Prostate gland (tissue), 2 donors: ENCODE measurements at regions not wholly inside any gene's neighbourhood (a gene's known extent, or its start where the extent isn't known, plus 50 kb on each side); places are given as distances from the start of the nearest gene placed in this dataset.
A peak's percentile ranks its signal among the peaks of the same experiment; 100 is the strongest.

Experiments
- DNase-seq: peaks from one replicate; pipeline ENCODE4 v3.0.0-alpha.2; 2019; ENCODE audit warnings: low spot score
- H3K27ac ChIP-seq, 2 donors: fragments of 200-600 bp; sonication (generic); 2 replicates each; pipeline ENCODE4 v1.5.1; 2017 to 2019
- H3K27me3 ChIP-seq: fragments of 200-600 bp; sonication (generic); replicated peaks from 2 replicates; pipeline ENCODE4 v1.5.1; 2019; ENCODE audit not compliant: insufficient read depth
- H3K36me3 ChIP-seq, 2 donors: fragments of 200-600 bp; sonication (generic); 1 replicate in 1 of 2; 2 replicates in 1 of 2; pipeline versions ENCODE4 v1.5.1 to v1.8.1; 2017 to 2019
- H3K4me1 ChIP-seq: fragments of 200-600 bp; sonication (generic); replicated peaks from 2 replicates; pipeline ENCODE4 v1.5.1; 2019
- H3K4me3 ChIP-seq, 2 donors: fragments of 200-600 bp; sonication (generic); 2 replicates each; pipeline ENCODE4 v1.5.1; 2017 to 2019
- H3K9me3 ChIP-seq: fragments of 200-600 bp; sonication (generic); 2 replicates; pipeline ENCODE4 v1.5.1; 2017
- POLR2A ChIP-seq: fragments of 450-650 bp; IDR thresholded peaks from one replicate; pipeline ENCODE4 v1.6.1; 2016; ENCODE audit warnings: antibody characterized with exemption, mild to moderate bottlenecking
- POLR2AphosphoS5 ChIP-seq: sonication (generic); formaldehyde crosslinking; IDR thresholded peaks from one replicate; pipeline ENCODE4 v1.6.1; 2017; ENCODE audit warnings: antibody characterized with exemption
- WGBS: methylation state at CpG from one replicate; pipeline ENCODE4 v1.1.5; 2018; 5-methylcytosine and 5-hydroxymethylcytosine counted together
- intact Hi-C: fragments of 100-400 bp; cut with DNase I; formaldehyde crosslinking; loops from one replicate; pipeline ENCODE4 v1.14.2; 2022
- TF ChIP-seq, protein P1 (sequence below), 4 experiments: fragments of 200-600 bp in 2 of 4; fragments of 450-650 bp in 2 of 4; sonication (generic) in 2 of 4; IDR thresholded peaks; 1 replicate in 3 of 4; 2 replicates in 1 of 4; pipeline ENCODE4 v1.5.1; 2016 to 2019; ENCODE audit warnings: antibody characterized with exemption in 4 of 4, mild to moderate bottlenecking in 2 of 4, moderate library complexity in 2 of 4

DNA sequence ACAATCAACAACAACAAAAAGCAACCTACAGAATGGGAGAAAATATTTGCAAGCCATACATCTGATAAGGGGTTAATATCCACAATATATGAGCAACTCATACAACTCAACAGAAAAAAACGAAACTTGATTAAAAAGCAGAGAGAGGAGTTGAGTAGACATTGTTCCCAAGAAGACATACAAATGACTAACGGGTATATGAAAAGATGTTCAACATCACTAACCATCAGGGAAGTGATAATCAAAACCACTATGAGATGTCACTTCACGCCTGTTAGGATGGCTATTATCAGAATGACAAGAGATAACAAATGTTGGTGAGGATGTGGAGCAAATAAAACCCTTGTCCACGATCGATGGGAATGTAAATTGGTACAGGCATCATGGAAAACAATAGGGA, 145.9 kb downstream of the NRN1 start:
- no peaks in the 10 kb centered on the region for H3K36me3 ChIP-seq
- intact Hi-C loops, result no loop called here
- no peak overlapping the region for H3K27ac ChIP-seq
- no peak for DNase-seq
- H3K9me3 ChIP-seq, result no peaks in the 10 kb centered on the region
- TF ChIP-seq, protein P1, sequence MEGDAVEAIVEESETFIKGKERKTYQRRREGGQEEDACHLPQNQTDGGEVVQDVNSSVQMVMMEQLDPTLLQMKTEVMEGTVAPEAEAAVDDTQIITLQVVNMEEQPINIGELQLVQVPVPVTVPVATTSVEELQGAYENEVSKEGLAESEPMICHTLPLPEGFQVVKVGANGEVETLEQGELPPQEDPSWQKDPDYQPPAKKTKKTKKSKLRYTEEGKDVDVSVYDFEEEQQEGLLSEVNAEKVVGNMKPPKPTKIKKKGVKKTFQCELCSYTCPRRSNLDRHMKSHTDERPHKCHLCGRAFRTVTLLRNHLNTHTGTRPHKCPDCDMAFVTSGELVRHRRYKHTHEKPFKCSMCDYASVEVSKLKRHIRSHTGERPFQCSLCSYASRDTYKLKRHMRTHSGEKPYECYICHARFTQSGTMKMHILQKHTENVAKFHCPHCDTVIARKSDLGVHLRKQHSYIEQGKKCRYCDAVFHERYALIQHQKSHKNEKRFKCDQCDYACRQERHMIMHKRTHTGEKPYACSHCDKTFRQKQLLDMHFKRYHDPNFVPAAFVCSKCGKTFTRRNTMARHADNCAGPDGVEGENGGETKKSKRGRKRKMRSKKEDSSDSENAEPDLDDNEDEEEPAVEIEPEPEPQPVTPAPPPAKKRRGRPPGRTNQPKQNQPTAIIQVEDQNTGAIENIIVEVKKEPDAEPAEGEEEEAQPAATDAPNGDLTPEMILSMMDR (IDR thresholded peaks at IDR 0.05), result no peak
- TF ChIP-seq POLR2A (no peak), POLR2AphosphoS5 (no peak)
- H3K27me3 ChIP-seq, result no peaks in the 10 kb centered on the region
- 82% methylated on average over 5 of the region's 5 CpGs for WGBS
- H3K4me1 ChIP-seq, result no peaks in the 10 kb centered on the region
- no peak overlapping the region for H3K4me3 ChIP-seq

DNA sequence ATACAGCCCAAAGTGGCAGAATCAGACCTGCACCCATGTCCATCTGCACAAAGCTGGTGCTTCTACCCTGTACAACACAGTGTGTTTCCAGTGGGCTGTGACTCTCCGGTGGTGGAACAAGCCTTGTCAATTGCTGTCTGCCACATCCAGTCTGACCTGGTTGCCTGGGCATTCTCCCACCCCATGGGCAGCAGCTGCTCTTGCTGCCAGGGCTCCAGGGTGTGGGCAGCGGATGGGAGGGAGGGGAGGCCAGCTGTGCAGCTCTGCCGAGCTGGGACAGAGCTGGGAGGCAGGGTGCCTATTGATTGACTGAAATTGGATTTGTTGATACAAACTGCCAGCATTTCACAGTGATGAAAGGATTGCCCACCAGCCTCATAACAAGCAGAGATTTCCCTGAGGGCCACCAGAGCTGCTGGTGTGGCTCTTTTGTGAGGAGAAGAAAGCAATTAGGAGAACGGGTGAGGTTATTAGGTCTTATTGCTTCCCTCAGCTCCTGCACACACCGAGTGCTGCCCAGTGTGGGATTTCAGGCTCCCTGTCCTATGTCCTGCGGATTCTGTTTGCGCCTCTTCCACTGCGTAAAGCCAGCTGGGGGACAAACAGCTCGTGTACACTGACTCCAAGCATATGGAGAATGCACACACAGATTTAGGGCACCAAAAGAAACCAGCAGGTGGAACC, 150.8 kb downstream of the NRN1 start:
- H3K27ac ChIP-seq, result no peak overlapping the region
- H3K36me3 ChIP-seq, result no peaks in the 10 kb centered on the region
- no peak for DNase-seq
- no peaks in the 10 kb centered on the region for H3K4me1 ChIP-seq
- no peak overlapping the region for H3K4me3 ChIP-seq
- H3K27me3 ChIP-seq, result no peaks in the 10 kb centered on the region
- intact Hi-C loops, result no loop called here
- H3K9me3 ChIP-seq, result no peaks in the 10 kb centered on the region
- 62% methylated on average over 9 of the region's 9 CpGs for WGBS
- no peak for TF ChIP-seq POLR2AphosphoS5
- TF ChIP-seq POLR2A, result no peak
- TF ChIP-seq, protein P1 (IDR thresholded peaks at IDR 0.05), result no peak

DNA sequence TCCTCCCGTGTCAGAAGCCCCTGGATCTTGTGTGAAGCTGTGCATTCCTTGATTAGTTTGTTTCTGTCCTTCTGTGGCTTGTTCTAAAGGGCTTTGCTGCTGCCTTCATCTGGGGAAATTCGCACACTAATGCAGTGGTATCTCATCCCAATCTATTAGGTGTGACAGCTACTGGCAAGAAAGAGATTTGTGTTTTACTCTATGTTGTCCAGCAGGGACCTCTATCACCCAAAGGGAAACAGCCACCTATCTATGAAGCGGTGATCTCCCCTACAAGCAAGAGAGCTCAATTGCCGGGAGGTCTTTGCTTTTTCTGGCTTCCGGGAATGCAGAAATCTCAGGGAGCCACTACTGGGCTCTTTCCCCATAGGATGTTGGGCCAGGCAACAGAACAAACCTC, 151.8 kb downstream of the NRN1 start:
- Histone ChIP-seq H3K36me3 (no peaks in the 10 kb centered on the region), H3K4me3 (no peak overlapping the region), H3K9me3 (no peaks in the 10 kb centered on the region), H3K27me3 (no peaks in the 10 kb centered on the region), H3K4me1 (no peaks in the 10 kb centered on the region), H3K27ac (no peak overlapping the region)
- WGBS, result 76% methylated on average over 5 of the region's 5 CpGs
- intact Hi-C loops, result no loop called here
- DNase-seq, result no peak
- TF ChIP-seq POLR2A, result no peak
- TF ChIP-seq, protein P1 (IDR thresholded peaks at IDR 0.05), result no peak
- no peak for TF ChIP-seq POLR2AphosphoS5

DNA sequence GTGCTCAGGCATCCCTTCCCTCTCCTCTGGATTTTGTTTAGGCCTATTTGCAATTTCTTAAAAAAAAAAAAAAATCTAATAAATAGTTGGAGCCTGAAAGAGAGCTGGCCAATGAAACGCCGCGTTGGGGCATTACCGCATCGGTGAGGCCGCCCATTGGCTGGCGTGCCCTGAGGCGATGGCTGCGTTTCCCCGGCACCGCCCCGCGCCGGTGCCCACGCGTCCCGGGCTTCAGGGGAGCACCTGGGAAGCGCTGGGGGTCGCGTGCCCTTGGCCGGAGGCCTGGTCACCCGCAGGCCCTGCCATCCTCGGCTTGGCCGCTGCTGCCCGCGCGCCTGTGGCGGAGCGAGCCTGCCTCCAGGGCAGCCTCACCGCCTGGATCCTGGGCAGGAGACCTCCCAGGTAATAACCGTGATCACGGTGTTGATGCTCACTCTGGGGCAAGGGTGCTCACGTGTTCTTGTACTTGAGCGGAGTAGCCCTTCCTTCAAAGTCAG, 155.4 kb downstream of the NRN1 start:
- Histone ChIP-seq H3K27me3 (no peaks in the 10 kb centered on the region), H3K27ac (no peak overlapping the region), H3K9me3 (no peaks in the 10 kb centered on the region), H3K4me3 (peak overlapping the region; percentile 19 to 30), H3K36me3 (no peaks in the 10 kb centered on the region), H3K4me1 (no peaks in the 10 kb centered on the region)
- TF ChIP-seq, protein P1 (IDR thresholded peaks at IDR 0.05), result no peak
- TF ChIP-seq POLR2AphosphoS5 (no peak), POLR2A (no peak)
- intact Hi-C loops, result no loop called here
- DNase-seq, result peak; percentile 26
- WGBS, result 2% methylated on average over 24 of the region's 34 CpGs

DNA sequence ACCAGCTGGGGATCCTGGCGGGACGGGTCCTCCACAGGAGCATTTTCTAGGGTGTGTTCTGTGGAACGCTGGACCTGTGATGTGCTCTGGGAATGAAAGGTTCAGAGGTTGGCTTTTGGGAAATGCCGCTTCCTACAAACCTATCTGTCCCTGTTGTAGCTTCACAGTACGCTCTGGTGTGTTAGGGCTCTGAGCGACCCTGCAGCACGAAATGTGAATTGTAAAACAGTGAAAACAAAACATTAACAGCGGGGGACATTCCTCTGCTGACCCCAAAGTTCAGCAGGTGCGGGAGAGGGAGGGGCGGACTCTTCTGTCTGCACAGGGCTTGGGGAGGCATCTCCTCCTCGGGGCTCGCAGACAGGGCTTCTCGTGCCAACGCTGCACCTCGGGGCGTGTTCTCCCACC, 155.9 kb downstream of the NRN1 start:
- WGBS, result 6% methylated on average over 16 of the region's 16 CpGs
- no peak overlapping the region for H3K27ac ChIP-seq
- H3K36me3 ChIP-seq, result no peaks in the 10 kb centered on the region
- H3K4me3 ChIP-seq, result peak overlapping the region in 1 of 2 donors; percentile 30
- no peaks in the 10 kb centered on the region for H3K4me1 ChIP-seq
- H3K9me3 ChIP-seq, result no peaks in the 10 kb centered on the region
- TF ChIP-seq, protein P1 (IDR thresholded peaks at IDR 0.05), result no peak
- TF ChIP-seq POLR2AphosphoS5, result no peak
- no peak for TF ChIP-seq POLR2A
- DNase-seq, result no peak
- intact Hi-C loops, result no loop called here
- H3K27me3 ChIP-seq, result no peaks in the 10 kb centered on the region
